H9 (cell line): ENCODE measurements at regions not wholly inside any gene's neighbourhood (a gene's known extent, or its start where the extent isn't known, plus 50 kb on each side); places are given as distances from the start of the nearest gene placed in this dataset.

Experiments used
- DNase-seq: peaks from one replicate; pipeline ENCODE4 v3.0.0-alpha.2; 2017
- H2AFZ ChIP-seq: one replicate; pipeline ENCODE4 v1.6.1; 2013; ENCODE audit warnings: mild to moderate bottlenecking, low read length, control low read depth, moderate library complexity
- H2AK5ac ChIP-seq: 2 replicates; pipeline ENCODE4 v1.6.1; 2013; ENCODE audit warnings: low read length, control low read depth, mixed read lengths; ENCODE audit not compliant: insufficient read length
- H2BK120ac ChIP-seq: one replicate; pipeline ENCODE4 v1.6.1; 2013; ENCODE audit warnings: low read depth, mild to moderate bottlenecking, low read length, control low read depth, inconsistent platforms; ENCODE audit not compliant: poor library complexity, severe bottlenecking
- H2BK12ac ChIP-seq: 2 replicates; pipeline ENCODE4 v1.6.1; 2013; ENCODE audit warnings: low read length, control low read depth, mixed read lengths, low read depth; ENCODE audit not compliant: insufficient read length
- H2BK15ac ChIP-seq: 2 replicates; pipeline ENCODE4 v1.6.1; 2013; ENCODE audit warnings: low read depth, low read length, control low read depth
- H2BK20ac ChIP-seq: one replicate; pipeline ENCODE4 v1.6.1; 2013; ENCODE audit warnings: low read depth, mild to moderate bottlenecking, low read length, control low read depth, inconsistent platforms; ENCODE audit not compliant: poor library complexity, severe bottlenecking
- H2BK5ac ChIP-seq: 2 replicates; pipeline ENCODE4 v1.6.1; 2013; ENCODE audit warnings: low read length, control low read depth, mixed read lengths; ENCODE audit not compliant: insufficient read length
- H3K14ac ChIP-seq: 2 replicates; pipeline ENCODE4 v1.6.1; 2013; ENCODE audit warnings: low read length, control low read depth; ENCODE audit not compliant: insufficient read depth
- H3K18ac ChIP-seq: 2 replicates; pipeline ENCODE4 v1.6.1; 2013; ENCODE audit warnings: low read depth, mild to moderate bottlenecking, mixed read lengths, low read length, control low read depth; ENCODE audit not compliant: insufficient read length
- H3K23ac ChIP-seq: 2 replicates; pipeline ENCODE4 v1.6.1; 2013; ENCODE audit warnings: low read length, control low read depth, mixed read lengths, low read depth; ENCODE audit not compliant: insufficient read length
- H3K23me2 ChIP-seq: 2 replicates; pipeline ENCODE4 v1.6.1; 2013; ENCODE audit warnings: low read depth, mild to moderate bottlenecking, mixed read lengths, low read length, control low read depth; ENCODE audit not compliant: insufficient read length, poor library complexity, severe bottlenecking
- H3K27ac ChIP-seq: 2 replicates; pipeline ENCODE4 v1.5.1; 2013; ENCODE audit warnings: low read length, control low read depth, mixed read lengths, low read depth; ENCODE audit not compliant: insufficient read length
- H3K27me3 ChIP-seq: 2 replicates; pipeline ENCODE4 v1.6.1; 2013; ENCODE audit warnings: low read length, control low read depth, inconsistent platforms; ENCODE audit not compliant: insufficient read depth
- H3K4ac ChIP-seq: 2 replicates; pipeline ENCODE4 v1.6.1; 2013; ENCODE audit warnings: low read depth, mild to moderate bottlenecking, control low read depth, inconsistent platforms, low read length, moderate library complexity
- H3K4me1 ChIP-seq: 2 replicates; pipeline ENCODE4 v1.6.1; 2013; ENCODE audit warnings: low read length, control low read depth, inconsistent platforms; ENCODE audit not compliant: insufficient read depth
- H3K4me2 ChIP-seq: 2 replicates; pipeline ENCODE4 v1.6.1; 2013; ENCODE audit warnings: low read length, control low read depth, mixed read lengths; ENCODE audit not compliant: insufficient read length, insufficient read depth
- H3K56ac ChIP-seq: 2 replicates; pipeline ENCODE4 v1.6.1; 2013; ENCODE audit warnings: low read depth, mild to moderate bottlenecking, mixed read lengths, low read length, control low read depth; ENCODE audit not compliant: insufficient read length
- H3K79me1 ChIP-seq: 2 replicates; pipeline ENCODE4 v1.6.1; 2013; ENCODE audit warnings: low read depth, mild to moderate bottlenecking, moderate library complexity, low read length, control low read depth, inconsistent platforms; ENCODE audit not compliant: insufficient read depth, poor library complexity, severe bottlenecking
- H3K79me2 ChIP-seq: 2 replicates; pipeline ENCODE4 v1.6.1; 2013; ENCODE audit warnings: low read length, control low read depth, inconsistent platforms; ENCODE audit not compliant: insufficient read depth
- H3K9ac ChIP-seq: 2 replicates; pipeline ENCODE4 v1.6.1; 2013; ENCODE audit warnings: low read length, control low read depth, mixed read lengths; ENCODE audit not compliant: insufficient read length; ENCODE audit errors: extremely low read depth
- H3K9me3 ChIP-seq: one replicate; pipeline ENCODE4 v1.6.1; 2013; ENCODE audit warnings: low read depth, low read length, inconsistent platforms; ENCODE audit not compliant: control insufficient read depth
- H3T11ph ChIP-seq: one replicate; pipeline ENCODE4 v1.6.1; 2013; ENCODE audit warnings: mild to moderate bottlenecking, low read length, control low read depth, inconsistent platforms
- H4K20me1 ChIP-seq: one replicate; pipeline ENCODE4 v1.6.1; 2013; ENCODE audit not compliant: control insufficient read depth, insufficient read length, insufficient read depth
- H4K5ac ChIP-seq: 2 replicates; pipeline ENCODE4 v1.6.1; 2013; ENCODE audit warnings: low read depth, mild to moderate bottlenecking, mixed read lengths, low read length, control low read depth; ENCODE audit not compliant: insufficient read length
- H4K8ac ChIP-seq: replicated peaks from 2 replicates; pipeline ENCODE4 v1.6.1; 2013; ENCODE audit warnings: low read length, control low read depth, mixed read lengths, low read depth; ENCODE audit not compliant: insufficient read length
- H4K91ac ChIP-seq: 2 replicates; pipeline ENCODE4 v1.6.1; 2013; ENCODE audit warnings: low read depth, mild to moderate bottlenecking, moderate library complexity, mixed read lengths, low read length, control low read depth; ENCODE audit not compliant: insufficient read length
- H3K27ac Mint-ChIP-seq, 3 experiments: 2 replicates in 2 of 3; 3 replicates in 1 of 3; pipeline ENCODE4 v1.8.0; 2020 to 2021; ENCODE audit warnings: mixed read lengths in 3 of 3, mild to moderate bottlenecking in 1 of 3, moderate library complexity in 1 of 3
- H3K27me3 Mint-ChIP-seq: 2 replicates; pipeline ENCODE4 v1.8.0; 2021; ENCODE audit warnings: low read depth, mild to moderate bottlenecking, moderate library complexity, mixed read lengths
- H3K36me3 Mint-ChIP-seq, 3 experiments: 2 replicates in 2 of 3; 3 replicates in 1 of 3; pipeline ENCODE4 v1.8.0; 2020 to 2021; ENCODE audit warnings: low read depth in 3 of 3, mixed read lengths in 3 of 3; ENCODE audit not compliant: insufficient read depth in 1 of 3
- H3K4me1 Mint-ChIP-seq, 2 experiments: 2 replicates each; pipeline ENCODE4 v1.8.0; 2020; ENCODE audit warnings: mixed read lengths in 2 of 2
- H3K4me3 Mint-ChIP-seq, 2 experiments: 2 replicates in 1 of 2; 3 replicates in 1 of 2; pipeline ENCODE4 v1.8.0; 2020 to 2021; ENCODE audit warnings: mild to moderate bottlenecking in 2 of 2, mixed read lengths in 2 of 2, moderate library complexity in 1 of 2
- H3K9me3 Mint-ChIP-seq, 2 experiments: 2 replicates in 1 of 2; 3 replicates in 1 of 2; pipeline ENCODE4 v1.8.0; 2020; ENCODE audit warnings: mild to moderate bottlenecking in 2 of 2, mixed read lengths in 2 of 2, moderate library complexity in 1 of 2
- WGBS: extraction: QIAGEN DNeasy Blood & Tissue Kit; methylation state at CpG from one replicate; pipeline ENCODE4 v1.1.7; 2013; ENCODE audit warnings: missing lambda C conversion rate, low lambda C conversion rate, mixed read lengths; ENCODE audit not compliant: insufficient read length; ENCODE audit errors: extremely low coverage; 5-methylcytosine and 5-hydroxymethylcytosine counted together
- TF ChIP-seq, protein P1 (sequence below): fragments of 200-600 bp; sonication (generic); conservative IDR thresholded peaks from 3 replicates; pipeline ENCODE4 v1.8.0; 2021; ENCODE audit warnings: antibody characterized with exemption, mild to moderate bottlenecking

DNA sequence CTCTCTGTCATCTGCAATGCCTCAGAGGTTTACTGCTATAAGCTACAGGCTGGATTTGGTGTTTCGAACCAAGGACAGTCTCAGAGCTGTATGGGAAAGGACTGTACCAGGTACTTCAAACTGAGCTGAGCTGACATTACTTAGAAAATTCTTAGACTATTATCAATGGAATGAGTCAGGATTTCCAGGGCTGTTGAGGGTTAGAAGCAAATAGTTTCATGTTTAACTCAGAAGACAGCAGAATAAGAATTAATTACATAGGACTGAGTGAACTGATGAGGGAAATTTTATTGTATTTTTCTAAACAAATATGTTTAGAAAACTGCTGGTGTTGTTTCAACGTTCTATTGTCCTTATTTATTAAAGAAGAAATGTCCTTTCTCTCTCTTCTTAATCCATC, 74.3 kb upstream of the CAPZB start:
- no peak overlapping the region for H3K23ac ChIP-seq
- no peak overlapping the region for H3K9ac ChIP-seq
- Mint-ChIP-seq H3K4me3 (no peak overlapping the region), H3K9me3 (no peaks in the 10 kb centered on the region), H3K4me1 (no peaks in the 10 kb centered on the region), H3K27ac (no peak overlapping the region), H3K27me3 (peaks cover 6% of the 10 kb centered on the region), H3K36me3 (no peaks in the 10 kb centered on the region)
- H3K79me1 ChIP-seq: no peaks in the 10 kb centered on the region
- no peak overlapping the region for H3T11ph ChIP-seq
- no peak overlapping the region for H2BK15ac ChIP-seq
- H4K5ac ChIP-seq: no peak overlapping the region
- no peak overlapping the region for H2BK120ac ChIP-seq
- no peak overlapping the region for H2BK5ac ChIP-seq
- TF ChIP-seq, protein P1, sequence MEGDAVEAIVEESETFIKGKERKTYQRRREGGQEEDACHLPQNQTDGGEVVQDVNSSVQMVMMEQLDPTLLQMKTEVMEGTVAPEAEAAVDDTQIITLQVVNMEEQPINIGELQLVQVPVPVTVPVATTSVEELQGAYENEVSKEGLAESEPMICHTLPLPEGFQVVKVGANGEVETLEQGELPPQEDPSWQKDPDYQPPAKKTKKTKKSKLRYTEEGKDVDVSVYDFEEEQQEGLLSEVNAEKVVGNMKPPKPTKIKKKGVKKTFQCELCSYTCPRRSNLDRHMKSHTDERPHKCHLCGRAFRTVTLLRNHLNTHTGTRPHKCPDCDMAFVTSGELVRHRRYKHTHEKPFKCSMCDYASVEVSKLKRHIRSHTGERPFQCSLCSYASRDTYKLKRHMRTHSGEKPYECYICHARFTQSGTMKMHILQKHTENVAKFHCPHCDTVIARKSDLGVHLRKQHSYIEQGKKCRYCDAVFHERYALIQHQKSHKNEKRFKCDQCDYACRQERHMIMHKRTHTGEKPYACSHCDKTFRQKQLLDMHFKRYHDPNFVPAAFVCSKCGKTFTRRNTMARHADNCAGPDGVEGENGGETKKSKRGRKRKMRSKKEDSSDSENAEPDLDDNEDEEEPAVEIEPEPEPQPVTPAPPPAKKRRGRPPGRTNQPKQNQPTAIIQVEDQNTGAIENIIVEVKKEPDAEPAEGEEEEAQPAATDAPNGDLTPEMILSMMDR: no peak
- no peaks in the 10 kb centered on the region for H3K9me3 ChIP-seq
- no peaks in the 10 kb centered on the region for H3K4me1 ChIP-seq
- no peak overlapping the region for H4K8ac ChIP-seq
- DNase-seq: no peak
- H3K4ac ChIP-seq: no peak overlapping the region
- H3K4me2 ChIP-seq: no peak overlapping the region
- H2BK12ac ChIP-seq: no peak overlapping the region
- H3K14ac ChIP-seq: no peak overlapping the region
- no CpG with 5 or more reads among the region's 2 CpGs for WGBS
- H3K27ac ChIP-seq: no peak overlapping the region
- no peaks in the 10 kb centered on the region for H3K23me2 ChIP-seq
- no peaks in the 10 kb centered on the region for H3K27me3 ChIP-seq
- no peak overlapping the region for H3K18ac ChIP-seq
- no peak overlapping the region for H4K91ac ChIP-seq
- no peak overlapping the region for H2AK5ac ChIP-seq
- H2BK20ac ChIP-seq: no peak overlapping the region
- no peaks in the 10 kb centered on the region for H4K20me1 ChIP-seq
- no peaks in the 10 kb centered on the region for H3K79me2 ChIP-seq
- no peak overlapping the region for H3K56ac ChIP-seq
- H2AFZ ChIP-seq: no peak overlapping the region
